HG02884 (cell line): ENCODE measurements at regions not wholly inside any gene's neighbourhood (a gene's known extent, or its start where the extent isn't known, plus 50 kb on each side); places are given as distances from the start of the nearest gene placed in this dataset.

Experiments used
- ATAC-seq: cut with Tn5 transposase; IDR thresholded peaks from one replicate; pipeline ENCODE4 v1.9.1; 2021; ENCODE audit warnings: mild to moderate bottlenecking, moderate library complexity; ENCODE audit not compliant: unreplicated experiment

- ATAC-seq, result no peak
Measured at GRCh38 chr3:30258426-30259392, 347.7 kb upstream of the TGFBR2 start.

- no peak for ATAC-seq
Measured at GRCh38 chr3:30259730-30260129, 346.7 kb upstream of the TGFBR2 start.

GRCh38 chr3:30260762-30261161, 345.6 kb upstream of the TGFBR2 start:
- no peak for ATAC-seq

DNA sequence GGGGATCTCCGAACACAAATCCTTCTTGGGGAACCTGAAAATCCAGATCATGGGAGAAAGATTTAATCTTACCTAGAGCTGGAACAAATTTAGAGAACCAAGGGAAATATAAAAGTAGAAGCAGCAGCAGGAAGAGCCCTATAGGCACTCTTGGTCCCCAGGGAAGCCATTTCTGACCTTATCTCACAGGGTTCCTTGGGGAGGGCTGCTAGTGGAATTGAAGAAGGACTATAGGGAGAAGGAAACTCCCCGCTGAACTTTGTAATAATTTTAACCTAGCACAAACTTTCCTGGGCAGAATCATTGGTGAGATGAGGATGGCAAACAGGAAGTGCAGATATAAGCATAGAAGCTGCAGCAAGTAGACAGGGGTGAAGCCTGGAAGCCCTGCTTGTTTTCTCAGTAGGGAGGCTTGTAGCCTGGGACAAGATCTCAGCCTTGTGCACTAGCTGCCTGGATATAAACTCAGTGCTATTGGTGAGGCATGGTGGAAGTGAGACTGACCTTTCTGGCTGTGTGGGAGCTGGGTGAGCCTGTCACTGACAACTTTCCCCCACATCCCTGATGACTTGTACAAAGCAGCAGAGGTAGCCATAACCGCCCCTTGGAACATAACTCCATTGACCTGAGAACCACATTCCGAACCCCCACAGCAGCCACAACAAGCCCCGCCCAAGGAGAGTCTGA, 343.0 kb upstream of the TGFBR2 start:
- no peak for ATAC-seq

GRCh38 chr3:30263925-30264313, 342.5 kb upstream of the TGFBR2 start:
- no peak for ATAC-seq

DNA sequence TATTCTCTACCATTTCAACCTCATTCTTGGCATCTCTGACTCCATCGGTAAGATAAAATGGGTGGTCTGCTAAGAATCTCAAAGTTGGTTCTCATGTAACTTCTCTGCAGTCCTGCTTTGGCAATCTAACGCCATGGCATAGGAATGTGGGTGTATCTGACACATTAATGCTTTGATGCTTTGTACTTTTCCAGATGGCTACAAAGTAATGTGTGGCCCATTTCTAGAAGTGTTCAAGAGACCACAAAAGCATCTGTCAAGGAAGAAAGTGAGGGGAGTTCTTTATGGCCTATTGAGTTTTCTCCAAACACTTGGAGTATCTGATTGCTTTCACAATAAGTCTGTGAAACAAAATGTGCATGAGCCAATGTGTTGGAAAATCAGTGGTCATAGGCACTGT, 339.9 kb upstream of the TGFBR2 start:
- ATAC-seq, result no peak

GRCh38 chr3:30268288-30268687, 338.1 kb upstream of the TGFBR2 start:
- no peak for ATAC-seq

DNA sequence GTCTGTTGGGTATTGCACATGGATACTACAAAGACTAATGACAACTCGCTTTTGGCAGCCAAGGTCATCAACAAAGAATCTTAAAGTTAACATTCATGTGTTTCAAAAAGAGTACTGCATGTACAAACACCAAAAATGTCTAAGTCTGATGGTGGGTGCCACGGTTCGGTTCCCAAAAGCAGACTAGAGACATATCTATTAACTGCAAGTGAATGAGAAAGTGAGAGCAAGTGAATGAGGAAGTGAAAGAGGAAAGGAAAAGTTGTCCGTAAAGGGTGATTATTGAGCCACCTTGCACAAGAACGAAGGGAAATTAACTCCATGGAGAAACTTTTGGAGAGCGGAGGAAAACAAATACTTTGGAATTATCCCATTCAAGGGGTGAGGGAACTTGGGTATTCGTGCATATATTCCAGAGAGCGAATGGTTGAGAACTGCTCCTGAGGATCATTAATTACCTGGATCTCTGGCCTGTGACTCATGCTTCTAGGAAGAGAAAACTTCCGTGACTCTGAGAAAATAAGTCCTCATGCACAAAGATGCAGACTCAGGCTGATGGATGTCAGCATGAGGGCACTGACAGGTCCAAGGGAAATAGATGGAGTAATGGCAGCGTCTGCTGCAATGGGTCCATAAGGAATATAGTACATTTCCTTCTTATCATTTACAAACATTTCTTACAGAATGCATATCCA, 336.5 kb upstream of the TGFBR2 start:
- peak; percentile 88 for ATAC-seq

DNA sequence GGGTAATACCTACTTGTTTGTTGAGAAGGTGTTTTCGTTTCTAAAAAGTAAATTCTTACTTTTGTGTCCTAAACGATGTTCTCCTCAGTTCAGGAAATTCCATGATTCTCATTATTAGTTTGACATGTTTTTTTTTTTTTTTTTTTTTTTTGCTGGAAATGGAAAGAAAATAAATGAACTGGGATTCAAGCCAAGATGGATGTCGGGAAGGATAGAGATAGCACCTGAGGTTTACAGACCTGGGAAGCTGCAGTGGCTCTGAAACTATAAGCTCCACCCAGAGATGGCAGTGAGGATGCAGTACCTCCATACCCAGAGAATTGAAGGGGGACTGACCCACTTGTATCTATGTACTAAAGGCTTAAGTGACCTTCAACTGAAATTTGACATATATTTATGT, 334.6 kb upstream of the TGFBR2 start:
- no peak for ATAC-seq

GRCh38 chr3:30273304-30274072, 332.9 kb upstream of the TGFBR2 start:
- ATAC-seq, result no peak

- no peak for ATAC-seq
Measured at GRCh38 chr3:30277494-30277893, 328.9 kb upstream of the TGFBR2 start.

DNA sequence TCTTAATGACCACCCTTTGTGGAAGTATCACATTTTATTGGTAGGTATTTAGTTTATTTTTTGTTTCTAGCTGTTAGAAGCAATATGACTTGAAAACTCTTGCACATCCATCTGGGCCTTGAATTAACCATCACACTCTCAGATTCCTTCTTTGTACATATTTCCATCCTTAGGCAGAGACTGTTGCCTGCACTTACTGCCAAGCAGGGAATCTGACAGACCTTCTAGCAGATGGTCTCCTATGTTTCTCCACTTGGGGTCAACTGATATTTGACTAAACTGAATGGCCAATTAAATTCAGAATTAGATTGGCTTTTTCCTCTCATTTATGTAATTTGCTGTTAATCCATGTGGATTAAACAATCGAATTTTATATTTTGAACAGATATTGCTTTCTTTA, 324.9 kb upstream of the TGFBR2 start:
- ATAC-seq, result no peak

GRCh38 chr3:30282154-30282696, 324.2 kb upstream of the TGFBR2 start:
- ATAC-seq, result no peak

DNA sequence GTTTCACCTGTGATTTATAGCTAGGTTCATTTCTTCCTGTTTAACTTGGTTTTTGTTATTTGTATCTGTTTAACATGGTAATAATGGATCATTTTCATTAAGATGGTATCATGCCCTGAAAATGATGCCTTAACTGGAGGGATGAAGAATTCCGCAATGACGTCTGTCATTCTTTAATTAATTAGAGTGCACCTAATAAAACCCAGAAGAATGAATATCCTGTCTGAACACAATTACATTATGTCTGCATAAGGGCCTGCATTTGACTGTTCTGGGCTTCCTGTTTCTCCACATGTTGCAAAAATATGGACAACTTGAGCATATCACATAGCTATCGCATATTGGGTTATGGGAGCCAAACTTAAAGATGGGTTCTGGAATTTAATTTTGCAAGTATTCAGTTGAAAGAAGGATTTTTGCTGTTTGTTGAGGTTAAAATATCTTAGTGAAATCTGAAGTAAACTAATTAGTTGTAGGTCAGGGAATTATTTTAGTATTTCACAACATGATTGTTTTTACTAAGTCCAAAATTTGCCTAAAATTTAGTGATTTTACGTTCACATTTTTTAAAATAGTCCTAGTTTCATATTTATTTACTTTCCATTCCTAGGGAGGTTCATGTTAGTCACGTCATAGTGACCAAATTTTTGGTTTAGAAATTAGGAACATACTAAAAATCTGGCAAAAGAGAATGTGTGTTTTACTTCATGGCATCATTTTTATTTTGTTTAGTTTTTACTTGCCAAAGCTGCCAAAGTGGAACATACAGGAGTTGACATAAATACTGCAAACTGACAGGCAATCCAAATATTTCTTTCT, 321.0 kb upstream of the TGFBR2 start:
- ATAC-seq, result no peak

DNA sequence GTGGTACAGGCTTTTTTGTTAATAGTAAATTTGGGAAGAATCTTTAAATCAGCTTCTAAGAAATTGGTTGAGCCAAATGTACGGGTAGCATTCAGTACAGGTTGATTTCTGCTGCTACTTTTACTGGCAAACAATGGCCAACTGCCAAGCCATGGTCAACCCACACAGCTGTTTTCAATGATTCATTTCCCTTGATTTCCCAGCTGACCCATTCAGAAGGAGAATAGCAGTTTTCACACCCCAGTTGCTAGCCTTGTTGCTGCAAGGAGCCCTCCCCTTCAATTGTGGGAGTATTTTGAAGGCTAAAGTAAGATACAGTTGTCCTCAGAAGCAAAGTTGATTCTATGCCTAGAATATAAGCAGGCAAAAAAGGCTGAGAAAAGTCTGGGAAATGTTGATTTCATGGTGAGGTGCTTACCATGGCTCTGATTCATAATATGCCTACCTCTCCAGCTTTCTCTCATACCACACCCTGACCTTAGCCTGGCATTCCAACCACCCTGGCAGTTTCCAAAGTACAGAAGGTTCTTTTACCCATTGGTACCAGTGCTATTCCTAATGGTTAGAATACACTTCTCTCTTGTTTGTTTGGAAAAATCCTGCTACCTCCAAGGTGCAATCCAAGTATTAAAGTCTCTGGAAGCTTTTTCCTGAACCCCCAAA, 320.3 kb upstream of the TGFBR2 start:
- ATAC-seq, result no peak

GRCh38 chr3:30286811-30287210, 319.6 kb upstream of the TGFBR2 start:
- ATAC-seq, result no peak

DNA sequence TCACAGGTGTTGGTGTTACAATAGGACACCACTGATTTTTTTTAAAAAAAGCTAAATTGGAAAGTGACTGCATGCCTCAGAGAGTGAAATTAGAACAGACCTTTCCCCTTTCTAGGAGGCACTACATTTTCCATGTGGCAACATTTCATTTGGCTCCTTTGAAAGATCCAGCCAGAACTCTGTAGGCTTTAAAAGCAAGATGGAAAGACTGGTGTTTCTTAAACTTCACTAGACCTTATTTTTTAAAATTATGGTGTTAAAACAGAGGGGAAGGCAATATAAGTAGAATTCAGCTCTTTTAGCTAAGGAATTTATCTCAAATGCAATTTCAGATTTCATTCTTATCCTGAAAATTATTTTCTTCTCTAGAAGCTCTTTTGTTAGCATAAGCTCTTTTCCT, 317.6 kb upstream of the TGFBR2 start:
- no peak for ATAC-seq

DNA sequence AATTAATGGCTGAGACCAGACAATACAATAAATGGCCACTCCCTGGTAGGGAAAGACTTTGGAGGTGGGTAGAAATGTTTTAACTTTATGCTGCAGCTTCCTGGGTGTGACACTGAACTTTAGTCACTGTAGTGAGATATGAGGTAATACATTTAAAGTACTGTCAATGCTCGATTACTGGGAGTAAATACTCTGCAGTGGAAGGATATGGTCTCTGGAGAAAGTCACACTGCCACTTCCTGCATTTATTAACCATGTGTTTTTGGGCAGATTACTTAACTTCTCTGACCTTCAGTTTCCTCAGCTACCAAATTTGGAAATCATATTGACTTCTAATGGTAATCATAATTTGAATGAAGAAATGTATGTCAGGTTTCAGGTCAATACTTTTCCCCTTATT, 317.1 kb upstream of the TGFBR2 start:
- ATAC-seq, result no peak

- no peak for ATAC-seq
Measured at GRCh38 chr3:30289766-30290165, 316.6 kb upstream of the TGFBR2 start.
